NT2/D1 (cell line): ENCODE measurements at regions not wholly inside any gene's neighbourhood (a gene's known extent, or its start where the extent isn't known, plus 50 kb on each side); places are given as distances from the start of the nearest gene placed in this dataset.

Source experiments
- SUZ12 ChIP-seq: IDR thresholded peaks from 2 replicates; pipeline ENCODE4 v1.6.1; 2011; ENCODE audit not compliant: insufficient read length, insufficient read depth; ENCODE audit errors: extremely low read depth
- YY1 ChIP-seq: IDR thresholded peaks from 2 replicates; pipeline ENCODE4 v1.6.1; 2011; ENCODE audit not compliant: insufficient read length, insufficient read depth

GRCh38 chr7:41899823-41900433 lies 197.0 kb upstream of the INHBA start:
- no peak for TF ChIP-seq YY1
- TF ChIP-seq SUZ12: no peak
